NOMO-1 treated with DMSO at 0.1 percent for 48 hours (cell line): ENCODE measurements at regions not wholly inside any gene's neighbourhood (a gene's known extent, or its start where the extent isn't known, plus 50 kb on each side); places are given as distances from the start of the nearest gene placed in this dataset.
"Not testable (repeated sequence)": the region's sequence is repeated elsewhere in the genome, so short reads cannot be mapped to it uniquely, and the experiment has no call there.

Source experiments
- DNase-seq: peaks from one replicate; lab custom pipeline; 2025; ENCODE audit not compliant: unreplicated experiment; lab: John Stamatoyannopoulos, UW

GRCh38 chr3:177493091-177493490 is 295.8 kb upstream of the TBL1XR1 start:
- DNase-seq = no peak

- no peak for DNase-seq
Observed at GRCh38 chr3:177494216-177494615, 296.9 kb upstream of the TBL1XR1 start.

- no peak for DNase-seq
Observed at GRCh38 chr3:177495566-177495965, 298.3 kb upstream of the TBL1XR1 start.

GRCh38 chr3:177498037-177498857 is 301.0 kb upstream of the TBL1XR1 start:
- peak; percentile 74 for DNase-seq

GRCh38 chr3:177499039-177499438 is 301.8 kb upstream of the TBL1XR1 start:
- not testable (repeated sequence) for DNase-seq

- DNase-seq = no peak
Observed at GRCh38 chr3:177499779-177500423, 302.6 kb upstream of the TBL1XR1 start.

GRCh38 chr3:177510693-177511216 is 313.5 kb upstream of the TBL1XR1 start:
- DNase-seq = no peak

GRCh38 chr3:177512945-177513814 is 315.9 kb upstream of the TBL1XR1 start:
- DNase-seq = no peak

- no peak for DNase-seq
Observed at GRCh38 chr3:177513815-177514610, 316.7 kb upstream of the TBL1XR1 start.

- no peak for DNase-seq
Observed at GRCh38 chr3:177514611-177515499, 317.6 kb upstream of the TBL1XR1 start.

- DNase-seq = peak; percentile 85
Observed at GRCh38 chr3:177515786-177516157, 318.5 kb upstream of the TBL1XR1 start.

- no peak for DNase-seq
Observed at GRCh38 chr3:177516158-177517011, 319.1 kb upstream of the TBL1XR1 start.

GRCh38 chr3:177517906-177518305 is 320.6 kb upstream of the TBL1XR1 start:
- no peak for DNase-seq

GRCh38 chr3:177519588-177519987 is 322.3 kb upstream of the TBL1XR1 start:
- no peak for DNase-seq

- no peak for DNase-seq
Observed at GRCh38 chr3:177521305-177521704, 324.0 kb upstream of the TBL1XR1 start.

- no peak for DNase-seq
Observed at GRCh38 chr3:177522051-177522450, 324.8 kb upstream of the TBL1XR1 start.

GRCh38 chr3:177523067-177523675 is 325.9 kb upstream of the TBL1XR1 start:
- DNase-seq = no peak

- peak; percentile 16 for DNase-seq
Observed at GRCh38 chr3:177523872-177524438, 326.7 kb upstream of the TBL1XR1 start.
